ENCODE measurements at regions not wholly inside any gene's neighbourhood (a gene's known extent, or its start where the extent isn't known, plus 50 kb on each side); places are given as distances from the start of the nearest gene placed in this dataset.

GRCh38 chr2:16320716-16321115 is 344.9 kb downstream of the CYRIA start:
- H3K4me3 ChIP-seq (ENCODE audit: low read depth, low read length), result no peak overlapping the region
- TF ChIP-seq CTCF (IDR thresholded peaks at IDR 0.05; ENCODE audit: borderline replicate concordance, insufficient read depth, low read depth, low read length), result no peak

- no peak for TF ChIP-seq CTCF (IDR thresholded peaks at IDR 0.05; ENCODE audit: borderline replicate concordance, insufficient read depth, low read depth, low read length)
- no peak overlapping the region for H3K4me3 ChIP-seq (ENCODE audit: low read depth, low read length)
Measured at GRCh38 chr2:16319551-16320121, 346.0 kb downstream of the CYRIA start.

- TF ChIP-seq CTCF (IDR thresholded peaks at IDR 0.05; ENCODE audit: borderline replicate concordance, insufficient read depth, low read depth, low read length), result no peak
Measured at GRCh38 chr2:16318474-16319195, 347.0 kb downstream of the CYRIA start.

GRCh38 chr2:16318051-16318450 is 347.6 kb downstream of the CYRIA start:
- no peak overlapping the region for H3K4me3 ChIP-seq (ENCODE audit: low read depth, low read length)
- no peak for TF ChIP-seq CTCF (IDR thresholded peaks at IDR 0.05; ENCODE audit: borderline replicate concordance, insufficient read depth, low read depth, low read length)

More at GRCh38 chr2:16318474-16319195, 347.0 kb downstream of the CYRIA start:
- H3K4me3 ChIP-seq (ENCODE audit: low read depth, low read length), result no peak overlapping the region

GRCh38 chr2:16317211-16317830 is 348.3 kb downstream of the CYRIA start:
- no peak for TF ChIP-seq CTCF (IDR thresholded peaks at IDR 0.05; ENCODE audit: borderline replicate concordance, insufficient read depth, low read depth, low read length)

GRCh38 chr2:16316456-16317210 is 349.0 kb downstream of the CYRIA start:
- no peak for TF ChIP-seq CTCF (IDR thresholded peaks at IDR 0.05; ENCODE audit: borderline replicate concordance, insufficient read depth, low read depth, low read length)

More at GRCh38 chr2:16317211-16317830, 348.3 kb downstream of the CYRIA start:
- no peak overlapping the region for H3K4me3 ChIP-seq (ENCODE audit: low read depth, low read length)

More at GRCh38 chr2:16316456-16317210, 349.0 kb downstream of the CYRIA start:
- no peak overlapping the region for H3K4me3 ChIP-seq (ENCODE audit: low read depth, low read length)
